ENCODE measurements at regions not wholly inside any gene's neighbourhood (a gene's known extent, or its start where the extent isn't known, plus 50 kb on each side); places are given as distances from the start of the nearest gene placed in this dataset.

DNA sequence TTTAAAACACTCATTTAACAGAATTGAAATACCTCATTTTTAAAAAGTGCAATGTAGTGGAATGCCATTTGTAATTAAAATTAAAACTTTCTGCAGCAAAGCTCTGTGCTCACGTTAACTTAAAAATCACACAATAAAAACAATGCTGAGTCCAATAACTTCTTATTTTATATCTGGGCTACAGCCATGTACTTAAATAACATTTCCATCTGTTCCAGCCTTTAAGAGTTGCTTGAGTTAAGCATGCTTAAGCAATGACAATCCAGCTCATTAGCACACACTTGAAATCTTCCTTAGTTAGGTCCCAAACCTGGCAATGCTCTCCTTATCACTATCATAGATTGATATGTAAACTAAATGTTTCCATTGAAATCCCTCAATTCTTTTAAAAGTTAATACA lies 132.3 kb upstream of the CDH12 start:
- TF ChIP-seq, protein P1, sequence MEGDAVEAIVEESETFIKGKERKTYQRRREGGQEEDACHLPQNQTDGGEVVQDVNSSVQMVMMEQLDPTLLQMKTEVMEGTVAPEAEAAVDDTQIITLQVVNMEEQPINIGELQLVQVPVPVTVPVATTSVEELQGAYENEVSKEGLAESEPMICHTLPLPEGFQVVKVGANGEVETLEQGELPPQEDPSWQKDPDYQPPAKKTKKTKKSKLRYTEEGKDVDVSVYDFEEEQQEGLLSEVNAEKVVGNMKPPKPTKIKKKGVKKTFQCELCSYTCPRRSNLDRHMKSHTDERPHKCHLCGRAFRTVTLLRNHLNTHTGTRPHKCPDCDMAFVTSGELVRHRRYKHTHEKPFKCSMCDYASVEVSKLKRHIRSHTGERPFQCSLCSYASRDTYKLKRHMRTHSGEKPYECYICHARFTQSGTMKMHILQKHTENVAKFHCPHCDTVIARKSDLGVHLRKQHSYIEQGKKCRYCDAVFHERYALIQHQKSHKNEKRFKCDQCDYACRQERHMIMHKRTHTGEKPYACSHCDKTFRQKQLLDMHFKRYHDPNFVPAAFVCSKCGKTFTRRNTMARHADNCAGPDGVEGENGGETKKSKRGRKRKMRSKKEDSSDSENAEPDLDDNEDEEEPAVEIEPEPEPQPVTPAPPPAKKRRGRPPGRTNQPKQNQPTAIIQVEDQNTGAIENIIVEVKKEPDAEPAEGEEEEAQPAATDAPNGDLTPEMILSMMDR (IDR thresholded peaks at IDR 0.05; ENCODE audit: poor library complexity) = no peak
- TF ChIP-seq EZH2 (IDR thresholded peaks at IDR 0.05; ENCODE audit: borderline replicate concordance) = no peak

Data from hepatocyte (in vitro differentiated cells).